GM10266 (cell line): ENCODE measurements at regions not wholly inside any gene's neighbourhood (a gene's known extent, or its start where the extent isn't known, plus 50 kb on each side); places are given as distances from the start of the nearest gene placed in this dataset.
"Not testable (repeated sequence)": the region's sequence is repeated elsewhere in the genome, so short reads cannot be mapped to it uniquely, and the experiment has no call there.

Source experiments
- DNase-seq: peaks from one replicate; pipeline ENCODE4 v3.0.0; 2012; ENCODE audit errors: extremely low spot score
- TF ChIP-seq, protein P1 (sequence below): IDR thresholded peaks from 2 replicates; pipeline ENCODE4 v1.5.1; 2012; ENCODE audit warnings: mild to moderate bottlenecking, low read depth; ENCODE audit not compliant: control insufficient read depth, insufficient read depth; ENCODE audit errors: missing control alignments

- TF ChIP-seq, protein P1, sequence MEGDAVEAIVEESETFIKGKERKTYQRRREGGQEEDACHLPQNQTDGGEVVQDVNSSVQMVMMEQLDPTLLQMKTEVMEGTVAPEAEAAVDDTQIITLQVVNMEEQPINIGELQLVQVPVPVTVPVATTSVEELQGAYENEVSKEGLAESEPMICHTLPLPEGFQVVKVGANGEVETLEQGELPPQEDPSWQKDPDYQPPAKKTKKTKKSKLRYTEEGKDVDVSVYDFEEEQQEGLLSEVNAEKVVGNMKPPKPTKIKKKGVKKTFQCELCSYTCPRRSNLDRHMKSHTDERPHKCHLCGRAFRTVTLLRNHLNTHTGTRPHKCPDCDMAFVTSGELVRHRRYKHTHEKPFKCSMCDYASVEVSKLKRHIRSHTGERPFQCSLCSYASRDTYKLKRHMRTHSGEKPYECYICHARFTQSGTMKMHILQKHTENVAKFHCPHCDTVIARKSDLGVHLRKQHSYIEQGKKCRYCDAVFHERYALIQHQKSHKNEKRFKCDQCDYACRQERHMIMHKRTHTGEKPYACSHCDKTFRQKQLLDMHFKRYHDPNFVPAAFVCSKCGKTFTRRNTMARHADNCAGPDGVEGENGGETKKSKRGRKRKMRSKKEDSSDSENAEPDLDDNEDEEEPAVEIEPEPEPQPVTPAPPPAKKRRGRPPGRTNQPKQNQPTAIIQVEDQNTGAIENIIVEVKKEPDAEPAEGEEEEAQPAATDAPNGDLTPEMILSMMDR = no peak
- no peak for DNase-seq
These were observed 1116.9 kb downstream of the TBC1D22A start for GRCh38 chr22:47879346-47879745.

- DNase-seq = no peak
- TF ChIP-seq, protein P1 = no peak
These were observed 1116.0 kb downstream of the TBC1D22A start for GRCh38 chr22:47878460-47878859.

GRCh38 chr22:47872761-47873535, 1110.5 kb downstream of the TBC1D22A start:
- DNase-seq = no peak
- TF ChIP-seq, protein P1 = no peak

- TF ChIP-seq, protein P1 = no peak
- no peak for DNase-seq
These were observed 1103.2 kb downstream of the TBC1D22A start for GRCh38 chr22:47865626-47866025.

- DNase-seq = no peak
- TF ChIP-seq, protein P1 = no peak
These were observed 1099.9 kb downstream of the TBC1D22A start for GRCh38 chr22:47862394-47862793.

GRCh38 chr22:47860907-47861306, 1098.5 kb downstream of the TBC1D22A start:
- not testable (repeated sequence) for DNase-seq

DNA sequence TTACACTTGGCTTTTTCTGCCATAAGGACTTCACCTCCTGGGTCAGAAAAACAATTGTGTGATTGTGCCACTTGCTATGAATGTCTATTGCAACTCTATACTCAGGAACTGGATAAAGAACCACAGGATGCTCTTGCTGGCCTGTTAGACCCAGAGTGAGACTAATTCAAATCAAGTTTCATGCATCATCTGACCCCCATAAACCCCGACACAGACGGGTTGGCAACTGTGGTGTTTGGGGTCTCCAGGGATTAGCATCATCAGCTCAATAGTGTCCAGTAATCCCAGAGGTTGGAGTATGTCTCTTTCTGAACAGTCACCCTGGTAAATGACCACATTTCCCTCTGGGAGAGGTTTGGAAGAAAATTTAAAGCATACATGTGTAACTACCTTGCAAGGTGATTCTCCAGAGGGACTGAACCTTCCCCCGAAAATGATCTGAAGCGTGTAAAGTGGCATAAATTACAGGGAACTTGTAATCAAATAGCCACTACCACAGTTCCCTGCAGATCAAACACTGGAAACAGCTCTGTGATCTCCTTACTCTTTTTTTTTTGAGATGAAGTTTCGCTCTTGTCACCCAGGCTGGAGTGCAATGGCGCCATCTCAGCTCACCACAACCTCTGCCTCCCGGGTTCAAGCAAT, 1097.6 kb downstream of the TBC1D22A start:
- no peak for DNase-seq
- TF ChIP-seq, protein P1 = no peak

- TF ChIP-seq, protein P1 = no peak
- no peak for DNase-seq
These were observed 1096.4 kb downstream of the TBC1D22A start for GRCh38 chr22:47858773-47859306.
